GM23338 (cell line): ENCODE measurements at regions not wholly inside any gene's neighbourhood (a gene's known extent, or its start where the extent isn't known, plus 50 kb on each side); places are given as distances from the start of the nearest gene placed in this dataset.

Source experiments
- CREB1 ChIP-seq: fragments of 250-450 bp; sonication (Bioruptor Pico); IDR thresholded peaks from 2 replicates; pipeline ENCODE4 v1.5.0; 2020; ENCODE audit warnings: low read depth, mild to moderate bottlenecking, moderate library complexity
- CTCF ChIP-seq, 2 experiments: fragments of 200-600 bp in 1 of 2; sonication (generic) in 1 of 2; conservative IDR thresholded peaks; 2 replicates each; pipeline versions ENCODE4 v1.5.1 to v1.6.1; 2016 to 2017; ENCODE audit warnings: antibody characterized with exemption in 2 of 2, low read depth in 2 of 2, mild to moderate bottlenecking in 2 of 2, moderate library complexity in 1 of 2
- ETS1 ChIP-seq: IDR thresholded peaks from 2 replicates; pipeline ENCODE4 v1.6.1; 2016; ENCODE audit warnings: antibody characterized with exemption
- EZH2 ChIP-seq: fragments of 200-600 bp; sonication (generic); IDR thresholded peaks from one replicate; pipeline ENCODE4 v1.8.0; 2017; ENCODE audit warnings: antibody characterized with exemption, mild to moderate bottlenecking, low read depth; ENCODE audit not compliant: unreplicated experiment
- EZH2phosphoT487 ChIP-seq: fragments of 200-600 bp; sonication (generic); IDR thresholded peaks from one replicate; pipeline ENCODE4 v1.8.1; 2018; ENCODE audit warnings: antibody characterized with exemption; ENCODE audit not compliant: unreplicated experiment
- JUNB ChIP-seq: IDR thresholded peaks from one replicate; pipeline ENCODE4 v1.6.1; 2016; ENCODE audit warnings: antibody characterized with exemption; ENCODE audit not compliant: unreplicated experiment
- NANOG ChIP-seq: IDR thresholded peaks from 2 replicates; pipeline ENCODE4 v1.6.1; 2016; ENCODE audit warnings: antibody characterized with exemption, borderline replicate concordance
- POLR2AphosphoS5 ChIP-seq: IDR thresholded peaks from 2 replicates; pipeline ENCODE4 v1.6.1; 2016; ENCODE audit warnings: antibody characterized with exemption, low read depth
- REST ChIP-seq: IDR thresholded peaks from one replicate; pipeline ENCODE4 v1.6.1; 2018; ENCODE audit warnings: antibody characterized with exemption; ENCODE audit not compliant: unreplicated experiment
- STAT1 ChIP-seq: IDR thresholded peaks from one replicate; pipeline ENCODE4 v1.6.1; 2016; ENCODE audit warnings: antibody characterized with exemption; ENCODE audit not compliant: unreplicated experiment
- ZNF114 ChIP-seq: fragments of 250-450 bp; sonication (Bioruptor Pico); IDR thresholded peaks from 2 replicates; pipeline ENCODE4 v1.5.0; 2020; ENCODE audit warnings: mild to moderate bottlenecking, moderate library complexity
- ZNF331 ChIP-seq: fragments of 250-450 bp; sonication (Bioruptor Pico); IDR thresholded peaks from 2 replicates; pipeline ENCODE4 v1.5.0; 2020; ENCODE audit warnings: low read depth, mild to moderate bottlenecking, moderate library complexity
- ZNF462 ChIP-seq: fragments of 250-450 bp; sonication (Bioruptor Pico); IDR thresholded peaks from 2 replicates; pipeline ENCODE4 v1.5.0; 2020; ENCODE audit warnings: mild to moderate bottlenecking, moderate library complexity

DNA sequence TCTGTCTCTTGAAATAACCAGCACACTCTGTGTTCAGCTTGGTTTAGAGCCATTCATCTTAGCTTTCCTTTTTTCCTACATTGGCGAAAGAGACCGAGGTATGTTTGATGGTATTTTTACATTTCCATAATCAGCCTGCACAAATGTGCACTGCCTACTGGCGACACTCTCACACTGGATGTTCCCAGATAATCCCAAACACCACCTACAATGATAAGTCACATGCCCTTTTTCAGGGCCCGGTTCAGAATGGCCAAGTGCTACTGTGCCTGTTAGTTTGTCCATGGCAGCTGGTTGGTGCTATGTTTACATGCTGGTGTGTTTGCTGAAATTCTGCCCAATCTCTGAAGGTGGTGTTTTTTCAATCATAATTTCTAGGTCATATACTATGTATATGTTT is 80.8 kb upstream of the NR3C2 start:
- TF ChIP-seq CTCF (conservative IDR thresholded peaks at IDR 0.05; ENCODE audit: low read depth in 2 of 2) = no peak
- no peak for TF ChIP-seq REST
- no peak for TF ChIP-seq EZH2phosphoT487
- TF ChIP-seq NANOG = no peak
- TF ChIP-seq EZH2 = no peak
- TF ChIP-seq POLR2AphosphoS5 = no peak
- no peak for TF ChIP-seq ZNF114 (CRISPR knock-in tag)
- TF ChIP-seq STAT1 = no peak
- TF ChIP-seq CREB1 = no peak
- TF ChIP-seq JUNB = no peak
- no peak for TF ChIP-seq ETS1
- no peak for TF ChIP-seq ZNF462 (CRISPR knock-in tag)
- TF ChIP-seq ZNF331 (CRISPR knock-in tag) = no peak
